Osteocyte (in vitro differentiated cells): ENCODE measurements at regions not wholly inside any gene's neighbourhood (a gene's known extent, or its start where the extent isn't known, plus 50 kb on each side); places are given as distances from the start of the nearest gene placed in this dataset.

Experiments
- DNase-seq: peaks from one replicate; pipeline ENCODE4 v3.0.0; 2021; ENCODE audit warnings: mixed read lengths; ENCODE audit not compliant: unreplicated experiment; ENCODE audit errors: extremely low spot score
- H3K27ac Mint-ChIP-seq: one replicate; pipeline ENCODE4 v1.8.0; 2021; ENCODE audit warnings: mild to moderate bottlenecking, mixed read lengths; ENCODE audit not compliant: unreplicated experiment
- H3K27me3 Mint-ChIP-seq: one replicate; pipeline ENCODE4 v1.8.0; 2021; ENCODE audit warnings: mixed read lengths; ENCODE audit not compliant: unreplicated experiment
- H3K36me3 Mint-ChIP-seq: one replicate; pipeline ENCODE4 v1.8.0; 2021; ENCODE audit warnings: mixed read lengths; ENCODE audit not compliant: unreplicated experiment
- H3K4me1 Mint-ChIP-seq: one replicate; pipeline ENCODE4 v1.8.0; 2021; ENCODE audit warnings: mixed read lengths; ENCODE audit not compliant: unreplicated experiment
- H3K4me3 Mint-ChIP-seq: one replicate; pipeline ENCODE4 v1.8.0; 2021; ENCODE audit warnings: mild to moderate bottlenecking, moderate library complexity, mixed read lengths; ENCODE audit not compliant: unreplicated experiment
- H3K9me3 Mint-ChIP-seq: one replicate; pipeline ENCODE4 v1.8.0; 2021; ENCODE audit warnings: mixed read lengths; ENCODE audit not compliant: unreplicated experiment
- TF ChIP-seq, protein P1 (sequence below): fragments of 200-600 bp; sonication (generic); IDR thresholded peaks from 2 replicates; pipeline ENCODE4 v1.5.0; 2021; ENCODE audit warnings: antibody characterized with exemption, mild to moderate bottlenecking, moderate library complexity

DNA sequence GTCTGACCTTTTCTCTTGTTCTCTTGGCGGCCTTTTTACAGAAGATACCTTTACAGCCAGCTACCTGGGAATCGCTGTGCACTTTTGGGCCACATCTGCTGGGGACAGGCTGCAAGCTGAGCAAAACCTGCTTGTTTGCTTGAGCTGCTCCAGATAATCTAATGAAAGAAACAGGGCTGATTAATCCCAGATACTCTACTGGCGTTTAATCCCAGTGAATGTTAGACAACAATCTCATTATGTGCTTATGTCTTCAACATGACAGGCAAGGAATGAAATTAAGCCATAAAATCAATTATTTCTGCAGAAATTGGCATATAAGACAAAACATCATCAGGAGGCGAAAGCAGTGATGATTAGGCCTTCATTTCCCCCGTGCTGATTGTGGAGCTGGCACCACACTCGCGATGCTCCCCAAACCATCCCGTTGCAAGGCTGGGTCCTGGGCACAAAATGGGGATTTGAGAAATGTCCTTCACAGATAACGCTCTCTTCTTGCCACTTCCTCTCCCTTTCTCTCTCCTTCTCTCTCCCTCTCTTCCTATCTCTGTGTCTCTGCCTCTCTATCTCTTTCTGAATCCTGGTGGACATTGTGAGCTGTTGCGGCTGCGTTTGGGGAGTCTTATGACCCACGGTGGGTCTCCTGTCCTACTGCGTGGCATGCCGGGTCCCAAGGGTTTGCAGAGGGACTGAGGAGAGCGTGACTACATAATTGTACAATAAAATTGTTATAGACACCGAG is 1053.8 kb downstream of the TBC1D22A start:
- Mint-ChIP-seq H3K4me1 (no peaks in the 10 kb centered on the region), H3K9me3 (peaks cover 11% of the 10 kb centered on the region), H3K4me3 (no peak overlapping the region), H3K27me3 (no peaks in the 10 kb centered on the region), H3K27ac (no peak overlapping the region), H3K36me3 (no peaks in the 10 kb centered on the region)
- TF ChIP-seq, protein P1, sequence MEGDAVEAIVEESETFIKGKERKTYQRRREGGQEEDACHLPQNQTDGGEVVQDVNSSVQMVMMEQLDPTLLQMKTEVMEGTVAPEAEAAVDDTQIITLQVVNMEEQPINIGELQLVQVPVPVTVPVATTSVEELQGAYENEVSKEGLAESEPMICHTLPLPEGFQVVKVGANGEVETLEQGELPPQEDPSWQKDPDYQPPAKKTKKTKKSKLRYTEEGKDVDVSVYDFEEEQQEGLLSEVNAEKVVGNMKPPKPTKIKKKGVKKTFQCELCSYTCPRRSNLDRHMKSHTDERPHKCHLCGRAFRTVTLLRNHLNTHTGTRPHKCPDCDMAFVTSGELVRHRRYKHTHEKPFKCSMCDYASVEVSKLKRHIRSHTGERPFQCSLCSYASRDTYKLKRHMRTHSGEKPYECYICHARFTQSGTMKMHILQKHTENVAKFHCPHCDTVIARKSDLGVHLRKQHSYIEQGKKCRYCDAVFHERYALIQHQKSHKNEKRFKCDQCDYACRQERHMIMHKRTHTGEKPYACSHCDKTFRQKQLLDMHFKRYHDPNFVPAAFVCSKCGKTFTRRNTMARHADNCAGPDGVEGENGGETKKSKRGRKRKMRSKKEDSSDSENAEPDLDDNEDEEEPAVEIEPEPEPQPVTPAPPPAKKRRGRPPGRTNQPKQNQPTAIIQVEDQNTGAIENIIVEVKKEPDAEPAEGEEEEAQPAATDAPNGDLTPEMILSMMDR = no peak
- DNase-seq = peak; percentile 62

DNA sequence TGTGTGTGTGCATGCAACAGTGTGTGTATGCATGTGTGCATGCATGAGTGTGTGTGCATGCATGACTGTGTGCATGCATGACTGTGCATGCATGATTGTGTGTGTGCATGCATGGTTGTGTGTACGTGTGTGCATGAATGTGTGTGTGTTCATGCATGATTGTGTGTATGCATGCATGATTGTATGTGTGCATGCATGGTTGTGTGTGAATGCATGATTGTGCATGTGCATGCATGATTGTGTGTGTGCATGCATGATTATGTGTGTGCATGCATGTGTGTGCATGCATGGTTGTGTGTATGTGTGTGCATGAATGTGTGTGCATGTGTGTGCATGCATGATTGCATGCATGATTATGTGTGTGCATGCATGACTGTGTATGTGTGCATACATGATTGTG is 1052.0 kb downstream of the TBC1D22A start:
- Mint-ChIP-seq H3K4me1 (no peaks in the 10 kb centered on the region), H3K27me3 (no peaks in the 10 kb centered on the region), H3K27ac (no peak overlapping the region), H3K9me3 (peaks cover 6% of the 10 kb centered on the region), H3K36me3 (no peaks in the 10 kb centered on the region), H3K4me3 (no peak overlapping the region)
- DNase-seq = no peak
- TF ChIP-seq, protein P1 = no peak

GRCh38 chr22:47813661-47814060 is 1051.2 kb downstream of the TBC1D22A start:
- Mint-ChIP-seq H3K27ac (no peak overlapping the region), H3K4me1 (no peaks in the 10 kb centered on the region), H3K4me3 (no peak overlapping the region), H3K27me3 (no peaks in the 10 kb centered on the region), H3K36me3 (no peaks in the 10 kb centered on the region), H3K9me3 (peaks cover 6% of the 10 kb centered on the region)
- peak; percentile 75 for DNase-seq
- TF ChIP-seq, protein P1 = no peak

DNA sequence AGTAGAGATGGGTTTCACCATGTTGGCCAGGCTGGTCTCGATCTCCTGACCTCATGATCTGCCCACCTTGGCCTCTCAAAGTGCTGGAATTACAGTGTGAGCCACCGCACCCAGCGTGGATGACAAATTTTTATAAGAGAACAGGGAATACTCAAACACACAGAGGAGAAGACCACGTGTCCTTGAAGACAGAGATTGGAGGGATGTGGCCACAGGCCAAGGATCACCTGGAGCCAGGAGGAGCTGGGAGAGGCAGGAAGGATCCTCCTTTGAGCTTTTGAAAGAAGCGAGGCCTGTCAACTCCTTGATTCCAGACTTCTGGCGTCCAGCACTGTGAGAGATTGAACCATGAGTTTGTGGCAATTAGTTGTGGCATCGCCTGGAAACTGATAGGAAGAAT is 1049.5 kb downstream of the TBC1D22A start:
- Mint-ChIP-seq H3K4me1 (no peaks in the 10 kb centered on the region), H3K4me3 (no peak overlapping the region), H3K27ac (no peak overlapping the region), H3K36me3 (no peaks in the 10 kb centered on the region), H3K27me3 (no peaks in the 10 kb centered on the region), H3K9me3 (no peaks in the 10 kb centered on the region)
- TF ChIP-seq, protein P1 = no peak
- peak; percentile 32 for DNase-seq

- Mint-ChIP-seq H3K4me1 (no peaks in the 10 kb centered on the region), H3K36me3 (no peaks in the 10 kb centered on the region), H3K27me3 (no peaks in the 10 kb centered on the region), H3K27ac (no peak overlapping the region), H3K4me3 (no peak overlapping the region), H3K9me3 (no peaks in the 10 kb centered on the region)
- TF ChIP-seq, protein P1 = no peak
- peak; percentile 78 for DNase-seq
Measured at GRCh38 chr22:47810505-47811500, 1048.4 kb downstream of the TBC1D22A start.
